Upper lobe of left lung (tissue), 4 donors: ENCODE measurements at regions not wholly inside any gene's neighbourhood (a gene's known extent, or its start where the extent isn't known, plus 50 kb on each side); places are given as distances from the start of the nearest gene placed in this dataset.

Experiments
- CTCF ChIP-seq, 6 experiments: fragments of 450-650 bp in 4 of 6; fragments of 200-600 bp in 2 of 6; sonication (generic) in 2 of 6; IDR thresholded peaks; one replicate each; pipeline ENCODE4 v1.5.1; 2016 to 2019; ENCODE audit warnings: antibody characterized with exemption in 6 of 6
- EP300 ChIP-seq, 4 donors: sonication (generic); formaldehyde crosslinking; IDR thresholded peaks; one replicate each; pipeline ENCODE4 v1.5.1; 2017; ENCODE audit warnings: antibody characterized with exemption in 4 of 4, control low read depth in 2 of 4
- POLR2A ChIP-seq, 4 donors: fragments of 450-650 bp; IDR thresholded peaks; one replicate each; pipeline ENCODE4 v1.5.1; 2016 to 2017; ENCODE audit warnings: antibody characterized with exemption in 4 of 4, mild to moderate bottlenecking in 2 of 4
- POLR2AphosphoS5 ChIP-seq, 2 donors: sonication (generic); formaldehyde crosslinking; IDR thresholded peaks; one replicate each; pipeline ENCODE4 v1.5.1; 2017; ENCODE audit warnings: antibody characterized with exemption in 2 of 2

GRCh38 chr15:95684126-95684525, 646.4 kb upstream of the NR2F2 start:
- TF ChIP-seq CTCF (IDR thresholded peaks at IDR 0.05), result no peak
- no peak for TF ChIP-seq POLR2AphosphoS5 (IDR thresholded peaks at IDR 0.05)
- no peak for TF ChIP-seq EP300 (IDR thresholded peaks at IDR 0.05)
- no peak for TF ChIP-seq POLR2A (IDR thresholded peaks at IDR 0.05)
